ENCODE measurements at regions not wholly inside any gene's neighbourhood (a gene's known extent, or its start where the extent isn't known, plus 50 kb on each side); places are given as distances from the start of the nearest gene placed in this dataset.
"Not testable (repeated sequence)": the region's sequence is repeated elsewhere in the genome, so short reads cannot be mapped to it uniquely, and the experiment has no call there.

GRCh38 chr9:74096420-74096819, 400.7 kb upstream of the RORB start:
- no peak for TF ChIP-seq EZH2 (IDR thresholded peaks at IDR 0.05; ENCODE audit: borderline replicate concordance, low read length)
- no peak for TF ChIP-seq CTCF (IDR thresholded peaks at IDR 0.05; ENCODE audit: low read length)
- H2AFZ ChIP-seq (ENCODE audit: low read length): no peak overlapping the region

GRCh38 chr9:74100042-74100441, 397.1 kb upstream of the RORB start:
- Histone ChIP-seq H3K4me3 (ENCODE audit: low read depth, low read length, poor library complexity, severe bottlenecking) (no peak overlapping the region), H3K79me2 (ENCODE audit: insufficient read depth, low read length) (no peaks in the 10 kb centered on the region), H3K27me3 (ENCODE audit: insufficient read depth, low read length) (no peaks in the 10 kb centered on the region), H3K9me2 (ENCODE audit: low read depth, low read length) (no peaks in the 10 kb centered on the region), H3F3A (ENCODE audit: insufficient read depth, low read length) (no peaks in the 10 kb centered on the region), H3K9ac (ENCODE audit: low read length) (no peak overlapping the region), H3K9me3 (ENCODE audit: low read length) (no peaks in the 10 kb centered on the region), H3K36me3 (ENCODE audit: insufficient read depth, low read length) (no peaks in the 10 kb centered on the region), H4K20me1 (ENCODE audit: insufficient read depth, low read length) (no peaks in the 10 kb centered on the region), H3K4me1 (ENCODE audit: insufficient read depth, low read length, severe bottlenecking) (no peaks in the 10 kb centered on the region), H3K4me2 (ENCODE audit: low read length) (no peak overlapping the region), H2AFZ (ENCODE audit: low read length) (no peak overlapping the region), H3K27ac (ENCODE audit: low read depth, low read length, poor library complexity, severe bottlenecking) (no peak overlapping the region)
- no peak for TF ChIP-seq EZH2 (IDR thresholded peaks at IDR 0.05; ENCODE audit: borderline replicate concordance, low read length)
- TF ChIP-seq CTCF (IDR thresholded peaks at IDR 0.05; ENCODE audit: low read length): no peak

More at GRCh38 chr9:74096420-74096819, 400.7 kb upstream of the RORB start:
- Histone ChIP-seq H3K36me3 (ENCODE audit: insufficient read depth, low read length) (no peaks in the 10 kb centered on the region), H3K9me2 (ENCODE audit: low read depth, low read length) (no peaks in the 10 kb centered on the region), H3K9me3 (ENCODE audit: low read length) (no peaks in the 10 kb centered on the region), H3K4me3 (ENCODE audit: low read depth, low read length, poor library complexity, severe bottlenecking) (no peak overlapping the region), H3K27ac (ENCODE audit: low read depth, low read length, poor library complexity, severe bottlenecking) (no peak overlapping the region), H3K9ac (ENCODE audit: low read length) (no peak overlapping the region), H3F3A (ENCODE audit: insufficient read depth, low read length) (no peaks in the 10 kb centered on the region), H3K4me2 (ENCODE audit: low read length) (no peak overlapping the region), H3K4me1 (ENCODE audit: insufficient read depth, low read length, severe bottlenecking) (no peaks in the 10 kb centered on the region), H4K20me1 (ENCODE audit: insufficient read depth, low read length) (no peaks in the 10 kb centered on the region), H3K27me3 (ENCODE audit: insufficient read depth, low read length) (no peaks in the 10 kb centered on the region), H3K79me2 (ENCODE audit: insufficient read depth, low read length) (no peaks in the 10 kb centered on the region)

DNA sequence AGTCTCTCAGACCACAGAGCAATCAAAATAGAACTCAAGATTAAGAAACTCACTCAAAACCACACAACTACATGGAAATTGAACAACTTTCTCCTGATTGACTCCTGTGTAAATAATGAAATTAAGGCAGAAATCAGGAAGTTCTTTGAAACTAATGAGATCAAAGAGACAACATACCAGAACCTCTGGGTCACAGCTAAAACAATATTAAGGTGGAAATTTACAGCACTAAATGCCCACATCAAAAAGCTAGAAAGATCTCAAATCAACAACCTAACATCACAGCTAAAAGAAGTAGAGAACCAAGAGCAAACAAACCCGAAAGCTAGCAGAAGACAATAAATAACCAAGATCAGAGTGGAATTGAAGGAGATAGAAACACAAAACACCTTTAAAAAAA, 395.0 kb upstream of the RORB start:
- not testable (repeated sequence) for H3K4me1 ChIP-seq (ENCODE audit: insufficient read depth, low read length, severe bottlenecking); H3K9me2 ChIP-seq (ENCODE audit: low read depth, low read length); H3K27me3 ChIP-seq (ENCODE audit: insufficient read depth, low read length); H2AFZ ChIP-seq (ENCODE audit: low read length); H3F3A ChIP-seq (ENCODE audit: insufficient read depth, low read length); H3K9ac ChIP-seq (ENCODE audit: low read length); H3K4me2 ChIP-seq (ENCODE audit: low read length); H3K79me2 ChIP-seq (ENCODE audit: insufficient read depth, low read length); H3K9me3 ChIP-seq (ENCODE audit: low read length); H3K36me3 ChIP-seq (ENCODE audit: insufficient read depth, low read length); H3K4me3 ChIP-seq (ENCODE audit: low read depth, low read length, poor library complexity, severe bottlenecking); H4K20me1 ChIP-seq (ENCODE audit: insufficient read depth, low read length); H3K27ac ChIP-seq (ENCODE audit: low read depth, low read length, poor library complexity, severe bottlenecking)

DNA sequence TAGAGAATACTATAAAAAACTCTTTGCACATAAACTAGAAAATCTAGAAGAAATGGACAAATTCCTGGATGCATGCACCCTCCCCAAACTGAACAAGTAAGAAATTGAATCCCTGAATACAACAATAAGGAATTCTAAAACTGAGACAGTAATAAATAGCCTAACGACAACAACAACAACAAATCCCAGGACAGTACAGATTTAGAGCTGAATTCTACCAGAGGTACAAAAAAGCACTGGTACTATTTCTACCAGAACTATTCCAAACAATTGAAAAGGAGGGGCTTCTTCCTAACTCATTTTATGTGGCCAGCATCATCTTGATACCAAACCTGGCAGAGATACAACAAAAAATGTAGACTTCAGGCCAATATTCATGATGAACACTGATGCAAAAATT, 394.4 kb upstream of the RORB start:
- Histone ChIP-seq H3K27me3 (ENCODE audit: insufficient read depth, low read length) (no peaks in the 10 kb centered on the region), H3K27ac (ENCODE audit: low read depth, low read length, poor library complexity, severe bottlenecking) (no peak overlapping the region), H3K4me2 (ENCODE audit: low read length) (no peak overlapping the region), H3K9ac (ENCODE audit: low read length) (no peak overlapping the region), H3K9me3 (ENCODE audit: low read length) (no peaks in the 10 kb centered on the region), H4K20me1 (ENCODE audit: insufficient read depth, low read length) (no peaks in the 10 kb centered on the region), H3K9me2 (ENCODE audit: low read depth, low read length) (no peaks in the 10 kb centered on the region), H3K4me1 (ENCODE audit: insufficient read depth, low read length, severe bottlenecking) (no peaks in the 10 kb centered on the region), H3K79me2 (ENCODE audit: insufficient read depth, low read length) (no peaks in the 10 kb centered on the region), H3F3A (ENCODE audit: insufficient read depth, low read length) (no peaks in the 10 kb centered on the region), H2AFZ (ENCODE audit: low read length) (no peak overlapping the region), H3K36me3 (ENCODE audit: insufficient read depth, low read length) (no peaks in the 10 kb centered on the region), H3K4me3 (ENCODE audit: low read depth, low read length, poor library complexity, severe bottlenecking) (no peak overlapping the region)
- no peak for TF ChIP-seq CTCF (IDR thresholded peaks at IDR 0.05; ENCODE audit: low read length)
- no peak for TF ChIP-seq EZH2 (IDR thresholded peaks at IDR 0.05; ENCODE audit: borderline replicate concordance, low read length)
